ENCODE measurements at regions not wholly inside any gene's neighbourhood (a gene's known extent, or its start where the extent isn't known, plus 50 kb on each side); places are given as distances from the start of the nearest gene placed in this dataset.

- no peak for DNase-seq
Observed at GRCh38 chr11:70751142-70751734, 352.9 kb downstream of the CTTN start.

GRCh38 chr11:70755410-70756158, 357.3 kb downstream of the CTTN start:
- peak; percentile 54 for DNase-seq

- no peak for DNase-seq
Observed at GRCh38 chr11:70756341-70756740, 358.0 kb downstream of the CTTN start.

- no peak for DNase-seq
Observed at GRCh38 chr11:70756756-70757155, 358.4 kb downstream of the CTTN start.

- no peak for DNase-seq
Observed at GRCh38 chr11:70757241-70757640, 358.9 kb downstream of the CTTN start.

GRCh38 chr11:70758206-70758605, 359.9 kb downstream of the CTTN start:
- DNase-seq: no peak

GRCh38 chr11:70759846-70760245, 361.5 kb downstream of the CTTN start:
- DNase-seq: no peak

- no peak for DNase-seq
Observed at GRCh38 chr11:70760416-70761020, 362.2 kb downstream of the CTTN start.

GRCh38 chr11:70761094-70761907, 363.0 kb downstream of the CTTN start:
- DNase-seq: no peak

- no peak for DNase-seq
Observed at GRCh38 chr11:70761908-70762337, 363.6 kb downstream of the CTTN start.

GRCh38 chr11:70762810-70763209, 364.5 kb downstream of the CTTN start:
- no peak for DNase-seq

GRCh38 chr11:70763606-70764005, 365.3 kb downstream of the CTTN start:
- no peak for DNase-seq

GRCh38 chr11:70764356-70764905, 366.1 kb downstream of the CTTN start:
- no peak for DNase-seq

GRCh38 chr11:70766901-70767300, 368.6 kb downstream of the CTTN start:
- no peak for DNase-seq

- DNase-seq: no peak
Observed at GRCh38 chr11:70768346-70769095, 370.2 kb downstream of the CTTN start.

- no peak for DNase-seq
Observed at GRCh38 chr11:70769106-70769505, 370.8 kb downstream of the CTTN start.

GRCh38 chr11:70769521-70769920, 371.2 kb downstream of the CTTN start:
- DNase-seq: no peak

- DNase-seq: no peak
Observed at GRCh38 chr11:70771099-70771885, 373.0 kb downstream of the CTTN start.

GRCh38 chr11:70772950-70773349, 374.6 kb downstream of the CTTN start:
- no peak for DNase-seq

GRCh38 chr11:70775386-70776075, 377.2 kb downstream of the CTTN start:
- no peak for DNase-seq

Data from NCI-H510A (cell line).